Body of pancreas (tissue), 4 donors: ENCODE measurements at regions not wholly inside any gene's neighbourhood (a gene's known extent, or its start where the extent isn't known, plus 50 kb on each side); places are given as distances from the start of the nearest gene placed in this dataset.

Experiments used
- ATAC-seq: fragments of 150-250 bp; one replicate; pipeline ENCODE4 v1.9.1; 2016
- DNase-seq, 4 donors: peaks; one replicate each; pipeline ENCODE4 v3.0.0-alpha.2; 2019
- H3K27ac ChIP-seq, 4 donors: fragments of 200-600 bp; sonication (generic); 1 replicate in 3 of 4; 2 replicates in 1 of 4; pipeline versions ENCODE4 v1.5.1 to v1.6.1; 2016 to 2019; ENCODE audit warnings: mild to moderate bottlenecking in 1 of 4, mixed read lengths in 1 of 4, moderate library complexity in 1 of 4
- H3K27me3 ChIP-seq, 2 donors: fragments of 200-600 bp; sonication (generic); one replicate each; pipeline ENCODE4 v1.6.0; 2016; ENCODE audit warnings: mild to moderate bottlenecking in 1 of 2
- H3K36me3 ChIP-seq, 2 donors: fragments of 200-600 bp; sonication (generic); replicated peaks in 1 of 2; 2 replicates each; pipeline ENCODE4 v1.5.1; 2016; ENCODE audit warnings: low read depth in 2 of 2; ENCODE audit not compliant: insufficient read depth in 1 of 2
- H3K4me1 ChIP-seq: fragments of 200-600 bp; sonication (generic); one replicate; pipeline ENCODE4 v1.6.0; 2016
- H3K4me3 ChIP-seq, 2 donors: fragments of 200-600 bp; sonication (generic); 1 replicate in 1 of 2; 2 replicates in 1 of 2; pipeline ENCODE4 v1.5.1; 2016 to 2019
- H3K9me3 ChIP-seq, 3 donors: fragments of 200-600 bp; sonication (generic); 1 replicate in 2 of 3; 2 replicates in 1 of 3; pipeline ENCODE4 v1.5.1; 2016
- CTCF ChIP-seq, 7 experiments: fragments of 450-650 bp in 4 of 7; fragments of 200-600 bp in 3 of 7; sonication (generic) in 3 of 7; IDR thresholded peaks; one replicate each; pipeline ENCODE4 v1.5.1; 2016 to 2019; ENCODE audit warnings: antibody characterized with exemption in 7 of 7
- POLR2A ChIP-seq, 3 donors: fragments of 450-650 bp; IDR thresholded peaks; one replicate each; pipeline ENCODE4 v1.6.1; 2016; ENCODE audit warnings: antibody characterized with exemption in 3 of 3, mild to moderate bottlenecking in 2 of 3
- WGBS, 2 donors: methylation state at CpG; one replicate each; pipeline ENCODE4 v1.1.5; 2017; 5-methylcytosine and 5-hydroxymethylcytosine counted together
- intact Hi-C: fragments of 100-400 bp; cut with DNase I; formaldehyde crosslinking; loops from one replicate; pipeline ENCODE4 v1.15.1; 2023

GRCh38 chr9:90251316-90251715 lies 391.3 kb downstream of the DIRAS2 start:
- no peaks in the 10 kb centered on the region for H3K36me3 ChIP-seq
- no peaks in the 10 kb centered on the region for H3K9me3 ChIP-seq
- ATAC-seq, result no peak
- H3K27me3 ChIP-seq, result no peaks in the 10 kb centered on the region
- no peak for DNase-seq
- intact Hi-C loops, result no loop called here
- H3K27ac ChIP-seq, result no peak overlapping the region
- no peaks in the 10 kb centered on the region for H3K4me1 ChIP-seq
- no peak overlapping the region for H3K4me3 ChIP-seq
- TF ChIP-seq POLR2A (IDR thresholded peaks at IDR 0.05) (no peak), CTCF (IDR thresholded peaks at IDR 0.05) (no peak)

GRCh38 chr9:90256345-90256744 lies 386.3 kb downstream of the DIRAS2 start:
- ATAC-seq, result no peak
- intact Hi-C loops, result no loop called here
- H3K27ac ChIP-seq, result no peak overlapping the region
- 46 to 80% methylated on average over 2 of the region's 2 CpGs for WGBS, 2 donors
- H3K4me3 ChIP-seq, result no peak overlapping the region
- no peak for TF ChIP-seq POLR2A (IDR thresholded peaks at IDR 0.05)
- no peak for TF ChIP-seq CTCF (IDR thresholded peaks at IDR 0.05)
- no peaks in the 10 kb centered on the region for H3K36me3 ChIP-seq
- DNase-seq, result no peak
- no peaks in the 10 kb centered on the region for H3K27me3 ChIP-seq
- H3K9me3 ChIP-seq, result peaks cover 0 to 6% (median 0%) of the 10 kb centered on the region in 3 donors
- H3K4me1 ChIP-seq, result no peaks in the 10 kb centered on the region

GRCh38 chr9:90259311-90260246 lies 383.0 kb downstream of the DIRAS2 start:
- no peak for TF ChIP-seq POLR2A (IDR thresholded peaks at IDR 0.05)
- TF ChIP-seq CTCF (IDR thresholded peaks at IDR 0.05), result no peak
- intact Hi-C loops, result no loop called here
- H3K4me3 ChIP-seq, result no peak overlapping the region
- H3K27me3 ChIP-seq, result no peaks in the 10 kb centered on the region
- no peak overlapping the region for H3K27ac ChIP-seq
- H3K36me3 ChIP-seq, result no peaks in the 10 kb centered on the region
- no peaks in the 10 kb centered on the region for H3K4me1 ChIP-seq
- WGBS, 2 donors, result 62 to 69% methylated on average over 7 of the region's 7 CpGs
- ATAC-seq (no peak), DNase-seq (no peak)
- H3K9me3 ChIP-seq, result peaks cover 0 to 6% (median 0%) of the 10 kb centered on the region in 3 donors

- ATAC-seq, result no peak
- no peaks in the 10 kb centered on the region for H3K36me3 ChIP-seq
- intact Hi-C loops, result no loop called here
Observed at GRCh38 chr9:90261698-90262097, 380.9 kb downstream of the DIRAS2 start.

More at GRCh38 chr9:90261698-90262097, 380.9 kb downstream of the DIRAS2 start:
- Histone ChIP-seq H3K9me3 (peaks cover 0 to 6% (median 0%) of the 10 kb centered on the region in 3 donors), H3K4me1 (no peaks in the 10 kb centered on the region), H3K4me3 (no peak overlapping the region), H3K27me3 (no peaks in the 10 kb centered on the region), H3K27ac (no peak overlapping the region)
- 64 to 81% methylated on average over 2 of the region's 2 CpGs for WGBS, 2 donors
- DNase-seq, result no peak
- TF ChIP-seq POLR2A (IDR thresholded peaks at IDR 0.05), result no peak
- TF ChIP-seq CTCF (IDR thresholded peaks at IDR 0.05), result no peak
